ENCODE measurements at regions not wholly inside any gene's neighbourhood (a gene's known extent, or its start where the extent isn't known, plus 50 kb on each side); places are given as distances from the start of the nearest gene placed in this dataset.
"Not testable (repeated sequence)": the region's sequence is repeated elsewhere in the genome, so short reads cannot be mapped to it uniquely, and the experiment has no call there.

DNA sequence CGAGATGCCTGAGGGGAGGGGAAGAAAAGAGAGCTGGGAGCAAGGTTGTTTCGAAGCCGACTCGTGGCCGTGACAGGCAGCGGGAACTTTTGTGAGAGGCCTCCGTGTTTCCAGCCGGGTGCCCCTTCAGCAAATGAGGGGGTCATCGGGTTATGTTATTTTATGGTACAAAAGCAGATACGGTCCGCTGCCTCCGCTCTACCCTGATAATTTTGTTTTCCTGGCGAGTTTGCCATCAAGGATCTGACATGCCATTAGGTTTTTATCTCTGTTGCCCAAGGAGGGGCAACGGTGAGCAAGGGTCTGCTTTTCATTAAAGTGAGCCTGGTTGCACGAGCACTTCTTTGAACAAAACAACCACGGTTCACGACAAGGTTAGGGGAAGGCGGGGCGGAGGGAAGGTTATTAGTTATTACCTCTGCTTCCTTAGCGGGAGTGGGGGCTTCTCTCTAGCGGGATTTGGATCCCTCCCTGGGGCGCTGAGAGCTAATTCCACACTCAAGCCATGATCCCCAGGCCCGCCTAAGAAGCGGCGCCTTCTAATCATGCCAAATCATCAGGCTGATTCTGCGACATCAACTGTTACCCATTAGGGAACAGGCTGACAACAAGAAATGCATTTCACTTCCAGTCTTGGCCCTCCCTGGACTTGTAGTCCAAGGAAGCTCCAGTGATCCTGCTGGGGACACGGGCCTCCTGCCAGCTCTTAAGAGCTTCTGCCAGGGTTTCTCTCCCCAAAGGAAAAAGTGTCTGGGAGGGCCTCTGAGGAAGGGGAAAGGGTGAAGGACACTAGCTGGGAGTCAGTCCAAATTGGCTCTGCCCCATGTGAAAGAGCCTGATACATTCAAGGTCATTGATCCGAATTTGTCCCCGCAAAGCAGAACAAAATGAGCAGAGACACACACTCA lies 617.7 kb downstream of the MID1IP1 start:
- no peak for DNase-seq

DNA sequence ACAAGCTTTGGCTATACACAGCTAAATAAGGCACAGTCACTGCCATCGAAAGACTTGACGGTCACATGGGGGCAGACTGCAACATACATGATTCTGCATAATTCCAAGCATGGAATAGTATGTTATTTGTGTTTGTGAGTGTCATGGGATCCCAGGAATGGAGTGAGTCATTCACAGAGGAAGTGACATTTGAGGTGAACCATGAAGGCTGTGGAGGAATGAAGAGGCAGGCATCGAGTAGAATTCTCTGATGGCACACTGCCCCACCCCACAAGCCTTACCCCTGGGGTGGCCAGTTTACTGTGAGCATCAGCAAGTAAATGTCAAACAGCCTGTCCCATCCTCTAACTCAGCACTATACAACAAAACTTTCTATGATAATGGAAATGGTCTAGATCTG lies 619.7 kb downstream of the MID1IP1 start:
- DNase-seq = no peak

DNA sequence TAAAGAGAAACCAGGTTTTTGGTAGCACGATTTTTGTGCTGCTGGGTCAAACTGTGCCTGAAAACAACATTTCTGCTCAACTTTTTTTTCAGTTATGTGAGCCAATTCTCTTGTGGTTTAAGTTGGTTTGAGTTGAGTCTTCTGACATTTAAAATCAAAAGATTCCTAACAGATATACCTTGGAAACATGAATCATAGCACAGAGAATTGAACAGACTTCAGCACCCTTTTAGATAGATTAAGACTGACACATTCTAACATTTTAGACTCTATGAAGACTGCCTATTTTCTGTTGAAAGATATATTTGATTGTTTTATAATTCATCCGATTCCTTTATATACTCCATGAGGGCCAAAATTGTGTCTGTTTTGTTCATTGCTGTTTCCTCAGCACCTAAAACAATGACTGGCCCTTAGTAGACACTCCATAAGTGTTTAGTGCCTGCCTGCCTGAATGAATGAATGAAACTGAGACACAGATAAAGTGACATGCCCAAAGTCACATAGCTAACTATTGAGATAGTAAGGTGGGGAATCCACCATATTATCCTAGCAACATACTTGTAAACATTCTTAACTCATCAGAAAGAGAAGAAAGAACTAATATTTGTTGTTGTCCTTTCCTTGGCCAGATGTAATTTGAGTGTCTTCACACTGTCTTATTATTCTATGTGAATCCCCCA lies 624.0 kb downstream of the MID1IP1 start:
- DNase-seq = no peak

DNA sequence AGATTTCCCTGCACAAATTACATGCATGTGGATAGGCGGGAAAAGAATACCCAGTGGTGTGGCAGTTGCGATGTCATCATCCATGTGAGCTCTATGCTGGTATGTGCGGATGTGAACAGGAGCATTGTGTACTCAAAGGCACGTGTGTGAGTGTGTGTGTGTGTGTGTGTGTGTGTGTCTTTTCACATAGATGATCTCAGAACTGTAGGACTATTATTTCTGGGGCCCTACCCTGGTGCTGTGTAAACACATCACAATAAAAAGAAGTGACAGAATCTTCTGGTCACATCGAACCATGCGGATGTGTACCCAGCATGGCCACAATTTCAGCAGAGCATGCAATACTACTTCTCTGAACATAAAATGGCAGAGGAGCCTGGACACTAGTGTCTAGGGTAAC lies 624.8 kb downstream of the MID1IP1 start:
- DNase-seq = no peak

DNA sequence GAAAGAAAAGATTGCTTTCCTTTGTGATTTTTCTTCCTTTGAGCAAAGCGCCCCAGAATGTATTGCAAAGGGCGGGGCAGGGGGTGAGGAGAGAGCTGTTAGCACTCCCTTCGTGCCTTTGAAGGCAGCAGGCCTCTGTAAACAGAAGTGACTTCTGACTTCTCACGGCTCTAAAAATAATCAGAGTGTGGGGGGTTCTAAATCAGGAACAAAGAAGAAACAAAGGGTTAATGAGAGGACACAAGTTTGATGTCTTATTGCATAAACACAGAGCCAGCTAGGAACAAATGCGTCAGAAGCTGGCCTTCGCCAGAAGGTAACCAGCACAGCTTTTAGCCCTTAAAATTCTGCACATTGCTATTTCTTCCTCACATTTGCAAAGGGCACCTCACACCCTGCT lies 626.2 kb downstream of the MID1IP1 start:
- DNase-seq = no peak

DNA sequence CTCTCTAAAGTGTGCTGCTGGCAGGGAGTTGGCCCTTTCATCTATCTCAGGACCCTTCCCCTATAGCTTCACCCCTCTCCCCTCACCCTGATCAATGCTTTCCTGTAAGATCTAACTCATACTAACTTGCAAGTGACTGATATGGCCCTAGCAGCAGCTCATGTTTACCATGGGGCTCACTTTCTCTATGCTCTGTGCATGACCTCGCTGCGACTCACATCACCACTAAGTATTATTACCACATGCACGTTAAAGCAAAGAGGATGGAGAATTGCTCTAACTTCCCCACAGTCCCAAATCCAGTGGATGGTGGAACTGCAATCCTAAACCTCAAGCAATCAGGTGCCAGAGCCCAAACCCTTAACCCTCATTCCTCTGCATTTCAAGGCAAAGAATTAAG lies 626.6 kb downstream of the MID1IP1 start:
- no peak for DNase-seq

DNA sequence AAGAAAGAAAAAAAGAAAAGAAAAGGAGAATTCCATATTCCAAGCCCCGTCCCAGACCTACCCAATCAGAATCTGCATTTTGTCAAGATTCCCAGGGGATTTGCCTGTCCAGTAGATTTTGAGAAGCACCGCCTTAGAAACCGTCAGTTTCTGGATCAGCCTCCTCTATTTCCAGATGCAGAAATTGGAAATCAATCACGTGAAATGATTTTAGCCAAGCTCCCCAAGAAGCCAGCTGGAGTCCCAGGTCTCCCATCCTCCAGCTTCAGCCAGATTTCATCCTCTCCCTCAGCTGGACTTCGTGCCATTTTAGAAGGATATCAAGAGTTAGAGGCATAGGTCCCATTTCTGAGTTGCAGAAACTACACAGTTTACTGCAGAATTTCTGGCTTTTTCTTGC lies 629.3 kb downstream of the MID1IP1 start:
- DNase-seq = no peak

DNA sequence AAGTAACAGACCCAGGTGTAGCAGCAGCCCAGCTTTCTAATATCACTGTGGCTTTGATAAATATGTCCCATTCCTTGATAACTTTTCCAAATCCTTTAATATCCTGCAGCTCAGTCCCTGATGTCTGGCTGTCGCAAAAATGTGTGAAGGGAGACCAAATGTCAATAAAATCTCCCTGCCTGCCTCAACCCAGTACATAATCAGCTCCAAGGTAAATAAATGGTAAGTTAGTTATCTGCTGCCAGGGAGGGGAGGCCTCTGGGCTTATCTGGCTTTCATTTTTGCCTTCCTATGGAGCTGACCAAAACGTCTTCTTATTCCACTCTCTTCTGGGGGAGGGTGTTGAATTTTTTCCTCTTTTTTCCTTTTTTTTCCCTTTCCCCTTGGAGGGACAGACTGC lies 630.6 kb downstream of the MID1IP1 start:
- DNase-seq = no peak

DNA sequence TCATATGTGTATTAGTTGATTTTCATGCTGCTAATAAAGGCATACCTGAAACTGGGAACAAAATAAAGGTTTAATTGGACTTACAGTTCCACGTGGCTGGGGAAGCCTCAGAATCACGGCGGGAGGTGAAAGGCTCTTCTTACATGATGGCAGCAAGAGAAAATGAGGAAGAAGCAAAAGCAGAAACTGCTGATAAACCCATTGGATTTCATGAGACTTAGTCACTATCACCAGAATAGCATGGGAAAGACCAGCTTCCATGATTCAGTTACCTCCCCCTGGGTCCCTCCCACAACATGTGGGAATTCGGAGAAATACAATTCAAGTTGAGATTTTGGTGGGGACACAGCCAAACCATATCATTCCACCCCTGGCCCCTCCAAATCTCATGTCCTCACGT lies 633.4 kb downstream of the MID1IP1 start:
- DNase-seq = not testable (repeated sequence)

DNA sequence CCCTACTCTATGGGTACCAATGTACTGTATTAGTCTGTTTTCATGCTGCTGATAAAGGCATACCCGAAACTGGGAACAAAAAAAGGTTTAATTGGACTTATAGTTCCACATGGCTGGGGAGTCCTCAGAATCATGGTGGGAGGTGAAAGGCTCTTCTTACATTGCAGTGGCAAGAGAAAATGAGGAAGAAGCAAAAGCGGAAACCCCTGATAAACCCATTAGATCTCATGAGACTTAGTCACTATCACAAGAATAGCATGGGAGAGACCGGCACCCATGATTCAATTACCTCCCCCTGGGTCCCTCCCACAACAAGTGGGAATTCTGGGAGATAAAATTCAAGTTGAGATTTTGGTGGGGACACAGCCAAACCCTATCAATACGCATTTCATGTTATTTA lies 635.3 kb downstream of the MID1IP1 start:
- DNase-seq = not testable (repeated sequence)

DNA sequence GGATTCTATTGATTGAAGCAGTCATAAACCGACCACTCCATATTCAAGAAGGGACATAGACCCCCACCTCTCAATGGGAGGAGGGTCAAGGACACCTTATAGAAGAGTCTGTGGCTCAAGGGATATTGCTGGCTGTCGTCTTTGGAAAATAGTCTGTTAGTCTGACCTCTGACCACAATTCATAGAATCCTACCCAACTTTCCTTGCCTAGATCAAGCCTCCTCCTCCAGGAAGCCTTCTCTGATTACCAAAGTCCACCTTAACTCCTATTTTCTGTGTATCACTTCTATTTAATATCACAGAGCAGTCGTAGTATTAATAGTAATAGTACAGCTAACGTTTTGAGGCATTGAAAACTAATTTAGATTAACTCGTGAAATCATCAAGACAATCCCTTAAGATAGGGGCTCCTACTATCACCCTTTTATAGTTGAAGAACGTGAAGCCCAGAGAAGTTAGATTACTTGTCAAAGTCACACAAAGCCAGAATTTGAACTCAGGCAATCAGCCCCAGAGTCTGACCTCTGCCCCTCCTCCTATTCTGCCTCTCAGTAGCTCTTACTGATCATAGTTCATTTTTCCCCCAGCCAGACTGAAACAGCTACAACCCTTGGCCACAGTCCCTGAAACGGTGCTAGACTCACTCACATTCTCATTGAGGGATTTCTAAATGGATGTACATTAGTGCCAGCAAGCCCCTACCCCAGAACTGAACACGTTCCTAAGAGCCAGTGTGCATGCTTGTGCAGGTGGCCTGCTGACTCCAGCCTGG lies 636.6 kb downstream of the MID1IP1 start:
- no peak for DNase-seq

DNA sequence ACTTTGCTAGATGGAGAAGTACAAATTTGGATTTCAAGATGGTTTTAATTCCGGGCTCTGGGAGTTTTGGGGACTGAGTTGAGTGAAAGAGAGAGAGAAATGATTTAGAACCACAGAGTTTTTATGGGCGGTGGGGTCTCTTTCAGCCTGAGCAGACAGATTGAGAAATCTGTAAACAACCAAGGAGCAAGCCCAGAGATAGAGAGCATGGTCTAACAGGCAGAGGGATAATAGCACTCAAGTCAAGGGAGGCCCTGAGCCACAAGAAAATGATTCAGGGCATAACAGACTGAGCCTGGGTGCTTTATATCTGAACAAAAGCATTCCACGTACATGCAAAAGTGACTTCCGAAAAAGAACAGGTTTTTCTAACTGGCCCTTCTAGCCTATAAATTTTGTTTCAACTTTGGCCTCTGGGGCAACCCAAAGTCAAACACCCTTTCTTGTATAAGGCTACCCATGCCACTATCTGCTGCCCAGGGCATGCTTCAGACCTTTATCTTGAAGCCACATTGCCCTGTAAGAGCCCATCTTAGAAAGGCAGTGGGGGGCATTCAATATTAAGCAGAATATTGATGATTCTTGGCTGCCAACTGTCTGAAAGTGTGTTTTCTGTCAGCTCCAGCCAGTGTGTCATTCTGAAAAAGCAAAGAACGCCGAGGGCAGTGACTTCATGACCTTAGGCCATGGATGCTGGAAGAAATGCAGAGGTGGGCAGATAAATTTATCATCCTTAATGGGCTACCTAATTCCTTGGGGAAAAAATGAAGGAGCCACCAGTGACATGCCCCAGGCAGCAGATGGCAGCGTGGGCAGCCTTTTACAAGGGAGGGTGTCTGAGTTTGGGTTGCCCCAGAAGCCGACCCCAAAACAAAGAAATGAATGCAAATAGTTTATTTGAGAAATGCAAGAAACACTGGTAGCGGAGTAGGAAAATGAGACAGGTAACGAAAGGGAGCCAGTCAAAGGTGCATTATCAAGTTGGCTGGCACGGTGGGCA lies 637.6 kb downstream of the MID1IP1 start:
- DNase-seq = no peak

DNA sequence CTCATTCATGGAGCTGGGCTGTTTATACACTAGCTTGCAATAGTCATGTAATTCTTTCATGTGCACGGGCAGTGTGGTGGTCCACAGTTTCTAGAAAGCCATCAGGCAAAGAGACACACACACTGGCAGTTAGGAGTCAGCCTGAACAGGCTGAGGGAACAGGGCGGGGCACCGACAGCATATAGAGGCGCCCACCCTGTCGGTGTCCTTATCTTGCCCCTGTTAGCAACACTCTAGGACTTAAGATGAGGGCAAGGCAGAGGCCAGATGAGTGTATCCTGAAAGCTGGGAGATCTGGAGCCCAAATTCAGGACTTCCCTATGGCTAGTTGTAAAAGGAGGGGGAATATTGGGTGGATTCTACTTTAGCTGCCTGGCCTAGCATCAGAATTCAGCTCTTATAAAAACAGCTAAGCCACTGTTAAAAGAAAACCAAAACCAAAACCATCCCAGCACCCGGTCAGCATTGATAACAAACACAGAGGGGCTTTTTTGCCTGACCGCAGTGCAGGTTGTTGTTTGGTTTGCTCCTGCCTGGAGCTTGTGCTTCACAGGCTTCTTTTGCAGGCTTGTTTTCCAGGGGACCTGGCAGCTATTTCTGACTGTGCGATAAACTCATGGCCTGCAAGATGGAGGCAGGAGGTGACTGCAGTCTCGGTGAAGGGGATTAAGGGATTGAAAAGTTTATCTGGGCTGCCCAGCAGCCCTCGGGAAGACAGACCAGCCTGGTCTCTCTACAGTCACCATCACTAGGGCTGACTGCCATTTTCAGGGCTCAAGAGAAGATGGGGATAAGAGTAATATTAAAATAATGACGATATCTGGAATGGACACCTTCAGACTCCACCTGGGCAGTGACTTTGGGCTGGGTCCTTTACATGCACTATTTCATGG lies 638.9 kb downstream of the MID1IP1 start:
- no peak for DNase-seq

DNA sequence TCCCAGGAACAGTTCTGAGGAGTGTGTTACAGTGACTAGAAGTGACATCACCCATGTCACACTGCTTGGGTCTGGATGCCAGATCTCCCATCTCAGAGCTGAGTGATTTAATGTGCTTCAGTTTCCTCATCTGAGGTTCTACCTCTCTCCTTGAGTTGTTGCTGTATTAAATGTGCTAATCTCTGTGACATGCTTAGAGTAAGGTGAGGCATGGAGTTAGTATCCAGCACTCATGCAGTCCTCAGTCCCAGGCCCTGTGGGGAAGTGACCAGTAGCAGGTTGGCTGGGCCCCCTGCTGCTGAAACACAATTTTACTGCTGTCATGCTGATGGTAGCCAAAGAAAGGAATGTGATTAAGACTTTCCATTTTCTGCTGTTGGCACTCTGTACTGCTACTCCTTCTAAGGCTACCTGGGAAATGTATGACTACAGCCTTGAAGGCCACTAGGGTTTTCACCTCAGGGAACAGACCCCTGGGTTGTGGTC lies 639.6 kb downstream of the MID1IP1 start:
- no peak for DNase-seq

DNA sequence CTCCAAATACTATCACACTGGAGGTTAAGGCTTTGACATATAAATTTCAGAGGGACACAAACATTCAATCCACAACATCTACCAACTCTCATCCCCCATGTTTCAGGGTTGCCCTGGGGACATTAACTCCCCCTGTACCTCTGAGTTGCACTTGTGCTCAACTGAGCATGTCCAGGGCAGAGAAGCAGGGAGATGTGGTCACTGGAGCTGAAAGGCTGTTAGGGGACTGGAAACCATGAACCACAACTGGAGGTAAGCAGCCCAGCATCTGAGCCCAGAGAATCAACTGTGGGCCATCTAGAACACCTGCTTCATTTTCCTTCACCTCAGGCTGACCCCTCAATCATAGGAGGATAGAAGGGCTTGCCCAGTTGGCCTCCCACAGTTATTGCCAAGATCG lies 641.1 kb downstream of the MID1IP1 start:
- no peak for DNase-seq

DNA sequence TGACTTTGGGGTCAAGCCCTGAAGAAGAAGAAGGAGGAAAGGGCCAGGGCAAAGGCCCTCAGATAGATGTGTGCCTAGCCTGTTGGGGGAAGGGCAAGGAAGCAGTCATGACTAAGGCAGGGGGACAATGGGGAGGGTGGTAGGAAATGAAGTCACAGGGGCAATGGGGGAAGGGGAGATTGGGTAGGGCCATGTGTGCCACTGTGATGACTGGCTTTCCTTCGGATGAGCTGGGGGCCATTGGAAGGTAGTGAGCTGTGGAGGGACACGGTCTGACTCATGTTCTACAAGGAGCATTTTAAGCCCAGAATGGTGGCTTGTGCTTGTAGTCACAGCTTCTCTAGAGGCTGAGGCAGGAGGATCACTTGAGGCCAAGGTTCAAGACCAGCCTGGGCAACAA lies 642.0 kb downstream of the MID1IP1 start:
- no peak for DNase-seq

DNA sequence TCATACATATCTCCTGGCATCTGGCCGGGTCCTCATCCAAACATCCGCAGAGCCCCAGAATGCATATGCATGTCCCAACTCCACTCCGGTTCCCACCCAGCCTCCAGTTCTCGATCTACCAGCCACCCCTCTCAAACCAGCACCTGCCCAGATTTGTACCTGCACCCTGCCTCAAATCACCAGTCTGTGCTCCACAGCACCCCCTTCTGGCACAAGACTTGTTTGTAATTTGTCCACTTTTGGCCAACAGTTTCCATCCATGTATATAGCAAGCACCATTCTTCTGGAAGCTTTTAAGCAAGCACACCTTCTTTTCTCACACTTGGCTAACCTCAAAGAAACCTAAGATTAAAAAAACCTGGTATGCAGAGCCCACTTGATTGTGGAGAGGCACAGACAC lies 644.1 kb downstream of the MID1IP1 start:
- no peak for DNase-seq

DNA sequence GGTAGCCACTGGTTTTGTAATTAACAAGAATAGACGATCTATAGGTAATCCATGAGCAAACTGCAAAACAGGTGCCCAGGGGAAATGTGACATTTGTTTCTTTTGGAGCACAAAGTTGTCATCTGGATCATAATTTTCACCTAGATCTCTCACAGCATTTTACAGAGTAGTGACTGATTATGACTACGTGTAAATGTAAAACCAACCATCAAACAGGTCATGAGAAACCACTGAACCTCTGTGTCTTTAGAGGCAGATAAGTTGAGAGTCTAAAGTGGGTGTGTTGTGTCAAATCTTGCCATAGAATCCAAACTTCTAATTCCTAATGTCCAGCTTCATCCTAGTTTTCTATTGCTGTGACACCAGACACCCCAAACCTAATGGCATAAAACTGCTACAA lies 648.1 kb downstream of the MID1IP1 start:
- DNase-seq = no peak

DNA sequence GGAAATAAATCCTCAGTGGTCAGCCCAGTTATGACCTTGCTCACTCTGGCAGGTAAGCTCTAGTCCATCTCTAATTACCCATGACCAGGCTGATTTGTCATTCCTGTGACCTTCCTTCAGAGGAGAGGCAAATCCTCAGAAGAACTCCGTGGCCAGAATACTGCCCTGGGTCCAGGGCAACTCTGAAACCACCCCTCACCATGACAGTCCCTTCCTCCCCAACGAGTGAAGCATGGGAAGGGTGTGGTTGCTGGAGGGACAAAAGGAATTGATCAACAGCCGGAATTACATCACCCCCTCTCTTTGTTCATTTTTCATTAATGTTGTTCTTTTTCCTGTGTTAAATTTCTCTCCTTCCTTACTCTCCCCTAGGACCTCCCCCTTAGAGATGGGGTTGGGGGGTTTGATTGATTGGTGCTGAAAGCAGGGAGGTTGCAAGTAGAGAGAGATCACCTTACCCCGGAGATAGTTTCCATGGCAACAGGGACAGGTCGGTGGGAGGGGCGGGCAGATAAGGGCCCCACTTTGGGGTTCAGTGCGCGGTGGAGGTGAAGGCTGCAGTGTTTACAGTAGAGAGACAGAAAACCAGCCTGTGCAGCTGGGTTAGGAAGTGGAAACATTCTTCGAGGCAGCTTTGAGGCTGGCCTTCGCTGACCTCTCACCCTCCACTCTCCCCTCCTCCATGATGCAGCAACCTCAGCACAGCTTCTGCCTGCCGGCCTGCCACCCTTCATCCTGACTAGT lies 647.4 kb downstream of the BCOR start:
- DNase-seq = no peak

DNA sequence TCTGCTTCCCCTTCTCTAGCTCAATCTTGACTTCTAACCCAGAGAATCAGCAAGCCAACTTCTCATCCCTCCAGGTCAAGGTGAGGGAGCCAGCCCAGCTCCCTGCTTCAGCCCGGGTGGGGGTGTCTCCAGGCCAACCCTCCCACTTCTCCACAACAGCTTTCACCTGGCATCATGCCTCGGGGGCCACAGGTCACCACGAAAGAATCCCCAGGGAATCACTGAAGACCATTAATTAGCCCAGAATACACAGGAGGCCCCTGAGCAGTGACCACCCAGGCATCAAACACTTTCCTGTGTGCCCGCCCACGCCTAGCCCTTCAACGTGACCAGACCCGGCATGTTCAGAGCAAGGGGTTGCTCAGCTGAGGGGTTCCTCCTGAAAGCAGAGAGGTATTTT lies 646.7 kb downstream of the BCOR start:
- no peak for DNase-seq
